Osteoblast (primary cell): ENCODE measurements at regions not wholly inside any gene's neighbourhood (a gene's known extent, or its start where the extent isn't known, plus 50 kb on each side); places are given as distances from the start of the nearest gene placed in this dataset.
"Not testable (repeated sequence)": the region's sequence is repeated elsewhere in the genome, so short reads cannot be mapped to it uniquely, and the experiment has no call there.

ENCODE experiments used
- DNase-seq: peaks from one replicate; pipeline ENCODE4 v3.0.0; 2011; ENCODE audit warnings: low spot score, mixed read lengths; ENCODE audit not compliant: insufficient read length; ENCODE audit errors: missing footprints
- H2AFZ ChIP-seq: 2 replicates; pipeline ENCODE4 v1.6.0; 2011; ENCODE audit warnings: mild to moderate bottlenecking, low read length
- H3K27ac ChIP-seq: 2 replicates; pipeline ENCODE4 v1.5.1; 2011; ENCODE audit warnings: mild to moderate bottlenecking, low read depth, low read length, moderate library complexity
- H3K27me3 ChIP-seq: 2 replicates; pipeline ENCODE4 v1.6.0; 2012; ENCODE audit warnings: mild to moderate bottlenecking, control low read depth, inconsistent platforms, low read length, moderate library complexity; ENCODE audit not compliant: insufficient read depth
- H3K36me3 ChIP-seq: 2 replicates; pipeline ENCODE4 v1.5.1; 2011; ENCODE audit warnings: mild to moderate bottlenecking, low read length, control low read depth, moderate library complexity; ENCODE audit not compliant: insufficient read depth
- H3K4me1 ChIP-seq: 2 replicates; pipeline ENCODE4 v1.5.1; 2011; ENCODE audit warnings: mild to moderate bottlenecking, low read length, control low read depth, moderate library complexity; ENCODE audit not compliant: insufficient read depth
- H3K4me2 ChIP-seq: 2 replicates; pipeline ENCODE4 v1.6.0; 2011; ENCODE audit warnings: mild to moderate bottlenecking, low read length; ENCODE audit not compliant: insufficient read depth
- H3K4me3 ChIP-seq: fragments of 200-600 bp; sonication (generic); 3 replicates; pipeline ENCODE4 v1.5.1; 2012; ENCODE audit warnings: mild to moderate bottlenecking, low read length, inconsistent platforms; ENCODE audit not compliant: insufficient read depth
- H3K79me2 ChIP-seq: 2 replicates; pipeline ENCODE4 v1.6.0; 2012; ENCODE audit warnings: mild to moderate bottlenecking, low read length, control low read depth, inconsistent platforms; ENCODE audit not compliant: insufficient read depth
- H3K9me3 ChIP-seq: 2 replicates; pipeline ENCODE4 v1.5.1; 2011; ENCODE audit warnings: low read depth, low read length, control low read depth
- H4K20me1 ChIP-seq: 2 replicates; pipeline ENCODE4 v1.6.0; 2012; ENCODE audit warnings: mild to moderate bottlenecking, low read length, control low read depth; ENCODE audit not compliant: insufficient read depth
- CTCF ChIP-seq: IDR thresholded peaks from 2 replicates; pipeline ENCODE4 v1.5.1; 2011; ENCODE audit warnings: mild to moderate bottlenecking, low read depth, low read length, moderate library complexity; ENCODE audit errors: extremely low read depth

GRCh38 chrX:123788193-123788592 lies 55.3 kb upstream of the THOC2 start:
- not testable (repeated sequence) for H3K4me2 ChIP-seq

GRCh38 chrX:123788744-123789143 lies 55.9 kb upstream of the THOC2 start:
- Histone ChIP-seq H3K4me3 (no peak overlapping the region), H3K9me3 (no peaks in the 10 kb centered on the region), H3K4me2 (no peak overlapping the region), H3K4me1 (peaks cover 2% of the 10 kb centered on the region), H3K27ac (no peak overlapping the region), H2AFZ (no peak overlapping the region), H4K20me1 (no peaks in the 10 kb centered on the region), H3K36me3 (no peaks in the 10 kb centered on the region), H3K27me3 (no peaks in the 10 kb centered on the region), H3K79me2 (no peaks in the 10 kb centered on the region)
- TF ChIP-seq CTCF = no peak
- no peak for DNase-seq

More at GRCh38 chrX:123788193-123788592, 55.3 kb upstream of the THOC2 start:
- not testable (repeated sequence) for H3K36me3 ChIP-seq, H3K9me3 ChIP-seq, H3K4me1 ChIP-seq, DNase-seq, H3K27me3 ChIP-seq, H3K79me2 ChIP-seq, H2AFZ ChIP-seq, H3K27ac ChIP-seq, H4K20me1 ChIP-seq, H3K4me3 ChIP-seq

- H3K9me3 ChIP-seq = no peaks in the 10 kb centered on the region
- TF ChIP-seq CTCF = no peak
- H3K27ac ChIP-seq = no peak overlapping the region
- DNase-seq = no peak
- H3K36me3 ChIP-seq = no peaks in the 10 kb centered on the region
- H3K4me3 ChIP-seq = no peak overlapping the region
- H4K20me1 ChIP-seq = no peaks in the 10 kb centered on the region
- no peaks in the 10 kb centered on the region for H3K79me2 ChIP-seq
- no peak overlapping the region for H2AFZ ChIP-seq
- no peak overlapping the region for H3K4me2 ChIP-seq
- peaks cover 5% of the 10 kb centered on the region for H3K4me1 ChIP-seq
- no peaks in the 10 kb centered on the region for H3K27me3 ChIP-seq
Measured at GRCh38 chrX:123797543-123798447, 62.1 kb upstream of the XIAP start.

- not testable (repeated sequence) for H3K79me2 ChIP-seq, H3K4me2 ChIP-seq, H3K36me3 ChIP-seq, DNase-seq, H4K20me1 ChIP-seq, H3K9me3 ChIP-seq, H3K27ac ChIP-seq, H3K27me3 ChIP-seq, H2AFZ ChIP-seq, H3K4me3 ChIP-seq
- H3K4me1 ChIP-seq = peaks cover 11% of the 10 kb centered on the region
Measured at GRCh38 chrX:123798706-123799430, 61.0 kb upstream of the XIAP start.

- Histone ChIP-seq H3K27ac (no peak overlapping the region), H3K36me3 (no peaks in the 10 kb centered on the region), H2AFZ (no peak overlapping the region), H3K9me3 (no peaks in the 10 kb centered on the region), H3K79me2 (no peaks in the 10 kb centered on the region), H3K4me3 (no peak overlapping the region), H3K27me3 (no peaks in the 10 kb centered on the region), H4K20me1 (no peaks in the 10 kb centered on the region), H3K4me2 (no peak overlapping the region), H3K4me1 (peaks cover 11% of the 10 kb centered on the region)
- TF ChIP-seq CTCF = no peak
- DNase-seq = no peak
Measured at GRCh38 chrX:123801901-123802300, 58.0 kb upstream of the XIAP start.
